Activated T-cell treated with anti-CD3 and anti-CD28 coated beads, Interleukin-2, amount 50 U/mL, for 72 hours (primary cell): ENCODE measurements at regions not wholly inside any gene's neighbourhood (a gene's known extent, or its start where the extent isn't known, plus 50 kb on each side); places are given as distances from the start of the nearest gene placed in this dataset.
A peak's percentile ranks its signal among the peaks of the same experiment; 100 is the strongest.

ENCODE experiments used
- ATAC-seq, 2 donors: fragments of 150-1000 bp; cut with Tn5 transposase; replicated peaks in 1 of 2; 2 replicates each; pipeline ENCODE4 v1.10.0; 2021; ENCODE audit warnings: moderate library complexity in 2 of 2, mild to moderate bottlenecking in 1 of 2
- DNase-seq, 2 donors: peaks; one replicate each; pipeline ENCODE4 v3.0.0; 2021 to 2022; ENCODE audit warnings: mixed read lengths in 1 of 2
- H3K27ac Mint-ChIP-seq: one replicate; pipeline ENCODE4 v1.8.0; 2022; ENCODE audit warnings: mild to moderate bottlenecking, moderate library complexity, mixed read lengths
- H3K27me3 Mint-ChIP-seq: one replicate; pipeline ENCODE4 v1.8.0; 2022; ENCODE audit warnings: low read depth, mixed read lengths
- H3K36me3 Mint-ChIP-seq, 2 donors: one replicate each; pipeline ENCODE4 v1.8.0; 2022; ENCODE audit warnings: mixed read lengths in 2 of 2, mild to moderate bottlenecking in 1 of 2; ENCODE audit not compliant: insufficient read depth in 2 of 2
- H3K4me1 Mint-ChIP-seq: one replicate; pipeline ENCODE4 v1.8.0; 2022; ENCODE audit warnings: low read depth, mixed read lengths
- H3K4me3 Mint-ChIP-seq, 2 donors: one replicate each; pipeline ENCODE4 v1.8.0; 2022; ENCODE audit warnings: mild to moderate bottlenecking in 2 of 2, mixed read lengths in 2 of 2, moderate library complexity in 2 of 2
- H3K9me3 Mint-ChIP-seq, 2 donors: one replicate each; pipeline ENCODE4 v1.8.0; 2022; ENCODE audit warnings: mixed read lengths in 2 of 2

- DNase-seq (no peak), ATAC-seq (no peak)
- H3K27ac Mint-ChIP-seq, result no peak overlapping the region
- H3K4me1 Mint-ChIP-seq, result no peaks in the 10 kb centered on the region
- H3K36me3 Mint-ChIP-seq, result no peaks in the 10 kb centered on the region
- no peaks in the 10 kb centered on the region for H3K27me3 Mint-ChIP-seq
- H3K9me3 Mint-ChIP-seq, result no peaks in the 10 kb centered on the region
- H3K4me3 Mint-ChIP-seq, result no peak overlapping the region
Observed at GRCh38 chr20:24309596-24309995, 159.8 kb upstream of the SYNDIG1 start.

GRCh38 chr20:24305371-24305770, 164.1 kb upstream of the SYNDIG1 start:
- no peaks in the 10 kb centered on the region for H3K9me3 Mint-ChIP-seq
- DNase-seq (no peak), ATAC-seq (no peak)
- H3K36me3 Mint-ChIP-seq, result no peaks in the 10 kb centered on the region
- no peak overlapping the region for H3K27ac Mint-ChIP-seq
- H3K4me1 Mint-ChIP-seq, result no peaks in the 10 kb centered on the region
- H3K4me3 Mint-ChIP-seq, result no peak overlapping the region
- H3K27me3 Mint-ChIP-seq, result no peaks in the 10 kb centered on the region

GRCh38 chr20:24304291-24304690, 165.1 kb upstream of the SYNDIG1 start:
- H3K9me3 Mint-ChIP-seq, result no peaks in the 10 kb centered on the region
- H3K36me3 Mint-ChIP-seq, result no peaks in the 10 kb centered on the region
- H3K4me3 Mint-ChIP-seq, result no peak overlapping the region
- no peak overlapping the region for H3K27ac Mint-ChIP-seq
- H3K4me1 Mint-ChIP-seq, result no peaks in the 10 kb centered on the region
- ATAC-seq (no peak), DNase-seq (no peak)
- H3K27me3 Mint-ChIP-seq, result no peaks in the 10 kb centered on the region

- Mint-ChIP-seq H3K4me3 (no peak overlapping the region), H3K4me1 (no peaks in the 10 kb centered on the region), H3K9me3 (no peaks in the 10 kb centered on the region), H3K36me3 (no peaks in the 10 kb centered on the region), H3K27ac (no peak overlapping the region), H3K27me3 (no peaks in the 10 kb centered on the region)
- ATAC-seq, result no peak
- DNase-seq, result no peak
Observed at GRCh38 chr20:24303393-24304170, 165.8 kb upstream of the SYNDIG1 start.

GRCh38 chr20:24297993-24298392, 171.4 kb upstream of the SYNDIG1 start:
- no peak for ATAC-seq
- H3K27me3 Mint-ChIP-seq, result no peaks in the 10 kb centered on the region
- H3K4me1 Mint-ChIP-seq, result no peaks in the 10 kb centered on the region
- no peak overlapping the region for H3K4me3 Mint-ChIP-seq
- no peaks in the 10 kb centered on the region for H3K9me3 Mint-ChIP-seq
- H3K27ac Mint-ChIP-seq, result no peak overlapping the region
- H3K36me3 Mint-ChIP-seq, result no peaks in the 10 kb centered on the region
- DNase-seq, result no peak

- no peaks in the 10 kb centered on the region for H3K36me3 Mint-ChIP-seq
- H3K4me3 Mint-ChIP-seq, result no peak overlapping the region
- ATAC-seq (no peak), DNase-seq (no peak)
- H3K9me3 Mint-ChIP-seq, result no peaks in the 10 kb centered on the region
- no peaks in the 10 kb centered on the region for H3K4me1 Mint-ChIP-seq
- H3K27ac Mint-ChIP-seq, result no peak overlapping the region
- no peaks in the 10 kb centered on the region for H3K27me3 Mint-ChIP-seq
Observed at GRCh38 chr20:24296477-24297261, 172.8 kb upstream of the SYNDIG1 start.

- Mint-ChIP-seq H3K27ac (no peak overlapping the region), H3K4me3 (no peak overlapping the region), H3K9me3 (peaks cover 3 to 6% of the 10 kb centered on the region in 2 donors), H3K4me1 (peaks cover 20% of the 10 kb centered on the region), H3K27me3 (no peaks in the 10 kb centered on the region), H3K36me3 (no peaks in the 10 kb centered on the region)
- ATAC-seq (peak in 1 of 2 donors; percentile 27), DNase-seq (no peak)
Observed at GRCh38 chr20:24291014-24291413, 178.4 kb upstream of the SYNDIG1 start.

GRCh38 chr20:24289737-24290481, 179.5 kb upstream of the SYNDIG1 start:
- ATAC-seq, result peak; percentile 75 to 80
- peaks cover 3 to 6% of the 10 kb centered on the region in 2 donors for H3K9me3 Mint-ChIP-seq
- no peaks in the 10 kb centered on the region for H3K36me3 Mint-ChIP-seq
- no peaks in the 10 kb centered on the region for H3K27me3 Mint-ChIP-seq
- H3K4me1 Mint-ChIP-seq, result peaks cover 20% of the 10 kb centered on the region
- peak; percentile 28 to 34 for DNase-seq
- peak overlapping the region; percentile 34 to 36 for H3K4me3 Mint-ChIP-seq
- H3K27ac Mint-ChIP-seq, result peak overlapping the region; percentile 36

- ATAC-seq (no peak), DNase-seq (no peak)
- H3K36me3 Mint-ChIP-seq, result no peaks in the 10 kb centered on the region
- H3K4me3 Mint-ChIP-seq, result no peak overlapping the region
- no peak overlapping the region for H3K27ac Mint-ChIP-seq
- H3K9me3 Mint-ChIP-seq, result peaks cover under 1 to 5% of the 10 kb centered on the region in 2 donors
- H3K27me3 Mint-ChIP-seq, result no peaks in the 10 kb centered on the region
- H3K4me1 Mint-ChIP-seq, result no peaks in the 10 kb centered on the region
Observed at GRCh38 chr20:24283186-24283585, 186.2 kb upstream of the SYNDIG1 start.

GRCh38 chr20:24277196-24277595, 192.2 kb upstream of the SYNDIG1 start:
- DNase-seq, result no peak
- no peaks in the 10 kb centered on the region for H3K4me1 Mint-ChIP-seq
- peaks cover 9% of the 10 kb centered on the region in 2 donors for H3K9me3 Mint-ChIP-seq
- ATAC-seq, result no peak
- H3K4me3 Mint-ChIP-seq, result no peak overlapping the region
- H3K27ac Mint-ChIP-seq, result no peak overlapping the region
- H3K27me3 Mint-ChIP-seq, result peaks cover 13% of the 10 kb centered on the region
- H3K36me3 Mint-ChIP-seq, result peaks cover 5 to 8% of the 10 kb centered on the region in 2 donors

- Mint-ChIP-seq H3K36me3 (peaks cover 5 to 8% of the 10 kb centered on the region in 2 donors), H3K27ac (no peak overlapping the region), H3K4me3 (no peak overlapping the region), H3K9me3 (peaks cover 9% of the 10 kb centered on the region in 2 donors), H3K27me3 (peaks cover 14% of the 10 kb centered on the region), H3K4me1 (no peaks in the 10 kb centered on the region)
- DNase-seq (no peak), ATAC-seq (no peak)
Observed at GRCh38 chr20:24275946-24276705, 193.3 kb upstream of the SYNDIG1 start.

GRCh38 chr20:24273251-24273650, 196.2 kb upstream of the SYNDIG1 start:
- ATAC-seq (no peak), DNase-seq (no peak)
- peaks cover 19% of the 10 kb centered on the region for H3K27me3 Mint-ChIP-seq
- no peak overlapping the region for H3K27ac Mint-ChIP-seq
- H3K36me3 Mint-ChIP-seq, result peaks cover 5 to 8% of the 10 kb centered on the region in 2 donors
- peaks cover 9% of the 10 kb centered on the region in 2 donors for H3K9me3 Mint-ChIP-seq
- H3K4me1 Mint-ChIP-seq, result no peaks in the 10 kb centered on the region
- no peak overlapping the region for H3K4me3 Mint-ChIP-seq
